GM10266 (cell line): ENCODE measurements at regions not wholly inside any gene's neighbourhood (a gene's known extent, or its start where the extent isn't known, plus 50 kb on each side); places are given as distances from the start of the nearest gene placed in this dataset.

ENCODE experiments used
- DNase-seq: peaks from one replicate; pipeline ENCODE4 v3.0.0; 2012; ENCODE audit errors: extremely low spot score
- TF ChIP-seq, protein P1 (sequence below): IDR thresholded peaks from 2 replicates; pipeline ENCODE4 v1.5.1; 2012; ENCODE audit warnings: mild to moderate bottlenecking, low read depth; ENCODE audit not compliant: control insufficient read depth, insufficient read depth; ENCODE audit errors: missing control alignments

DNA sequence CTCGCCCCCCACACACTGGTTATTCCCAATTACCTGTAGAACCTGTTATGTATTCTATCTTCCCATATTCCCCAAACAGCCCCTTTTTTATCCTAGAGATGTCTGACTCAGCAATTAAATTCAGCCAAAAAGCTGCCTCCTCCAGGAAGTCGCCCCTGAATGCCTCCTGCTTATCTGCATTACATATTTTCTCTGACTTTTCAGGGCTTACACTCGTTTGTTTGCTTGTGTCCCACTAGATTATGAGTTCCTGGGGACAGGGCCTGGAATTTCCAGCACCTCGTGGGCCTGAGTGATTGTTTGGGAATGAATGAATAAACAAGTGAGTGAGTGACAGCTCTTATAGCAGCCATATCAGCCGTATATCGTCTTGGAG is 99.3 kb upstream of the RFLNA start:
- DNase-seq: no peak
- TF ChIP-seq, protein P1, sequence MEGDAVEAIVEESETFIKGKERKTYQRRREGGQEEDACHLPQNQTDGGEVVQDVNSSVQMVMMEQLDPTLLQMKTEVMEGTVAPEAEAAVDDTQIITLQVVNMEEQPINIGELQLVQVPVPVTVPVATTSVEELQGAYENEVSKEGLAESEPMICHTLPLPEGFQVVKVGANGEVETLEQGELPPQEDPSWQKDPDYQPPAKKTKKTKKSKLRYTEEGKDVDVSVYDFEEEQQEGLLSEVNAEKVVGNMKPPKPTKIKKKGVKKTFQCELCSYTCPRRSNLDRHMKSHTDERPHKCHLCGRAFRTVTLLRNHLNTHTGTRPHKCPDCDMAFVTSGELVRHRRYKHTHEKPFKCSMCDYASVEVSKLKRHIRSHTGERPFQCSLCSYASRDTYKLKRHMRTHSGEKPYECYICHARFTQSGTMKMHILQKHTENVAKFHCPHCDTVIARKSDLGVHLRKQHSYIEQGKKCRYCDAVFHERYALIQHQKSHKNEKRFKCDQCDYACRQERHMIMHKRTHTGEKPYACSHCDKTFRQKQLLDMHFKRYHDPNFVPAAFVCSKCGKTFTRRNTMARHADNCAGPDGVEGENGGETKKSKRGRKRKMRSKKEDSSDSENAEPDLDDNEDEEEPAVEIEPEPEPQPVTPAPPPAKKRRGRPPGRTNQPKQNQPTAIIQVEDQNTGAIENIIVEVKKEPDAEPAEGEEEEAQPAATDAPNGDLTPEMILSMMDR: no peak

DNA sequence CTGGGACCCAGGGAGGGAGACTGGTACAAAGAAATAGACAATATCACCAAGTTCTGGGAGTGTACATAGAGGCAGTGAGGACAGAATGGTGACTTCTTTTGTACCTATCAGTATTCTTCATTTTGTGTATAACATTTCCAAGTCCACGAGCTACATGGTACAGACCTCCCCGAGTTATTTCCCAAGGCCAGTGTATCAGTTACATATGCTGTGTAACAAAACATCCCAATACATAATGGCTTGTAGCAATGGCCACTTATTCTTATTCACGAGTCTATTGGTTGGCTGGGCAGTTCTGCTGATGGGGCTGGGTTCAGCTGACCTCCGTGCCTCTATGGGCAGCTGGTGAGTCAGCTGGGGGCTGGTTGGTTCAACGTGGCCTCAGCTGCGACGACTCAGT is 98.7 kb upstream of the RFLNA start:
- TF ChIP-seq, protein P1: no peak
- DNase-seq: no peak

DNA sequence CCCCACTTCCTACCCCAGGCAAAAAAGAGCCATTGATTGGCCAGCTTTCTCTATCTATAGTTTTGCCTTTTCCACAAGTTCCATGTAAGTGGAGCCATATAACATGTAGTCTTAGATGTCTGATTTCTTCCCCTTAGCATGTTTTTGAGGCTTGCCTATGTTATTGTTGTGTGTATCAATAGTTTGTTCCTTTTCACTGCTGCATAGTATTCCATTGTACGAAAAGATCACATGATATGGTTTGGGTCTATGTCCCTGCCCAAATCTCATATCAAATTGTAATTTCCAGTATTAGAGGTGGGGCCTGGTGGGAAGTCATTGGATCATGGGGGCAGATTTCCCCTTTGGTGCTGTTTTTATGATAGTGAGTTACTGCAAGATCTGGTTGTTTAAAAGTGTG is 93.6 kb upstream of the RFLNA start:
- TF ChIP-seq, protein P1: no peak
- no peak for DNase-seq

DNA sequence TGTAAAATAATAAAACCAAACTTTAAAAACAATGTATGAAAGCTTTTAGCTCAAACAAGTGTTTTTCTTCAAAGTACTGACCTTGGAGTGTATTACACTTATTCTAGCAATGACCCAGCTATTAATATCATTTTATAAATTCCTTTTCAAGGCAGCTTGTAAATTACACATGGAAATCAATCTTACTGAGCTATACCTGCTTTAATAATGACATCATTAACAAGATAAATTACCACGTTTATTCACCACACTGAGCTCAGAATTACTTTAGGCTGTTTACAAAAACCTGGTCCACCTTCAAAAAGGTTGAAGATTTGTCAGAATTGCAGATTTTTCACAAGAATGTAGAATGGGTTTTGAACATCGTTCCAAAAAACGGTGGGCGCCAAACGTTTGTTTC is 91.7 kb upstream of the RFLNA start:
- no peak for DNase-seq
- TF ChIP-seq, protein P1: no peak

DNA sequence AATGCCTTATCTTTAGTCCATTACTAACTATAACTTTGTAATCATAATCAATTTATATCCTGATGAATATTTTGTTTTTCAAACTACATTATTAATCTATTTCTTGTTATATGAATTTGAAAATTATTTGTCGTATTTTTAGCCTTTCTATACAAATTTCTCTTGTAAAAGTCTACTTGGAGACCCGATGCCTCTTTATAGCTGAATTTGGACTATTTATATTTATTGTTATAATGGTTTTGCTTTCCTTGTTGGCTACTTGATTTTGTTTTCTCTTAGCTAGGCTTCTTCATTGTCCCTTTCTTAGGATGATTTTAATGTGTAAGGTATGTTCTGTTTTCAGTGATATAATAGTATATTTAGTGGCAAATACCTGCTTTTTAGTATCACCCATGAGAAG is 89.5 kb upstream of the RFLNA start:
- TF ChIP-seq, protein P1: no peak
- no peak for DNase-seq

DNA sequence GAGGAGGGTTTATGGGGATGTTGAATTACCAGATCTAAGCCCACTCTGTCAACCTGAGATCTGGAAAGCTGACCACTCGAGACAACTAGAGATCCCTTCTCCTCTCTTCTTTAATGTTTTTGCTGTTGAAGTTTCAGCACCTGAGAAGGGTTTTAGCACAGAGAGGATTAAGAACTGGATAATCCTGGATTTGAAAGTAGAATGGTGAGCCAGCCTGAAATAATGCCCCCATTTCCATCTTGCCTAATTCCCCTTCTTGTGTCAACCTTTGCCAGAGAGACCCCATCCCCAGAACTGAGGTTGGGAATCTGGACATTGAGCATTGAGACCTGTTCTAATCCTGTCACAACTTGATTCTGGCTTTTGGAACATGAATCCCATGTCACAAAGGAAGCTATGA is 87.8 kb upstream of the RFLNA start:
- TF ChIP-seq, protein P1: no peak
- DNase-seq: no peak

DNA sequence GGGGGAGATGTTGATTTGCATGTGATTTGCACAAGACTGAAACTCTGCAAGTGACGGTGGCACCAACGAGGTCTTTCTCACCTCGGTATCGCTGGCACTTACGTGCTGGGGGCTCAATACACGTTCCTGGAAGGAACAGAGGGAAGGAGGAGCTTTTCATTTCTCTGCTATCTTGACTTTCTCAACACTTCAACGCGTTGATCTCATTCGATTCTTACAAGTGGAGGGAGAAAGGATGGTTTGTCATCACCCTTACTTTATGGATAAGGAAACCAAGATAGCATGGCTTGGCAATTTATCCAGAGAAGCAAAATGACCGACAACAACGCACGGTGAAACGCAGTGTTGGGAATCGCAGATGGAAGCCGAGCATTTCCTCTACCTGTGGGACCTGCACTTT is 87.3 kb upstream of the RFLNA start:
- no peak for DNase-seq
- TF ChIP-seq, protein P1: no peak
